Ureter (tissue), 1 donor: ENCODE measurements at regions not wholly inside any gene's neighbourhood (a gene's known extent, or its start where the extent isn't known, plus 50 kb on each side); places are given as distances from the start of the nearest gene placed in this dataset.
A peak's percentile ranks its signal among the peaks of the same experiment; 100 is the strongest.

ENCODE experiments used
- DNase-seq: peaks from one replicate; pipeline ENCODE4 v3.0.0-alpha.2; 2020; ENCODE audit warnings: low spot score
- donor health status: DM: yes; HTN: yes; CAD: no.

DNA sequence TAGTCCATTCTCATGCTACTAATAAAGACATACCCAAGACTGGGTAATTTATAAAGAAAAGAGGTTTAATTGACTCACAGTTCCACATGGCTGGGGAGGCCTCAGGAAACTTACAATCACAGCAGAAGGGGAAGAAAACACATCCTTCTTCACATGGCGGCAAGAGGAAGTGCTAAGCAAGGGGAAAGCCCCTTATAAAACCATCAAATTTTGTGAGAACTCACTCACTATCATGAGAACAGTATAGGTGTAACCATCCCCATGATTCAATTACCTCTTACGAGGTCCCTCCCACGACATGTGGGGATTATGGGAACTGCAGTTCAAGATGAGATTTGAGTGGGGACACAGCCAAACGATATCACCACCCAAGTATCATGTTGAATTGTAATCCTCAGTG, 52.7 kb upstream of the FOXO6 start:
- DNase-seq, result peak; percentile 13

DNA sequence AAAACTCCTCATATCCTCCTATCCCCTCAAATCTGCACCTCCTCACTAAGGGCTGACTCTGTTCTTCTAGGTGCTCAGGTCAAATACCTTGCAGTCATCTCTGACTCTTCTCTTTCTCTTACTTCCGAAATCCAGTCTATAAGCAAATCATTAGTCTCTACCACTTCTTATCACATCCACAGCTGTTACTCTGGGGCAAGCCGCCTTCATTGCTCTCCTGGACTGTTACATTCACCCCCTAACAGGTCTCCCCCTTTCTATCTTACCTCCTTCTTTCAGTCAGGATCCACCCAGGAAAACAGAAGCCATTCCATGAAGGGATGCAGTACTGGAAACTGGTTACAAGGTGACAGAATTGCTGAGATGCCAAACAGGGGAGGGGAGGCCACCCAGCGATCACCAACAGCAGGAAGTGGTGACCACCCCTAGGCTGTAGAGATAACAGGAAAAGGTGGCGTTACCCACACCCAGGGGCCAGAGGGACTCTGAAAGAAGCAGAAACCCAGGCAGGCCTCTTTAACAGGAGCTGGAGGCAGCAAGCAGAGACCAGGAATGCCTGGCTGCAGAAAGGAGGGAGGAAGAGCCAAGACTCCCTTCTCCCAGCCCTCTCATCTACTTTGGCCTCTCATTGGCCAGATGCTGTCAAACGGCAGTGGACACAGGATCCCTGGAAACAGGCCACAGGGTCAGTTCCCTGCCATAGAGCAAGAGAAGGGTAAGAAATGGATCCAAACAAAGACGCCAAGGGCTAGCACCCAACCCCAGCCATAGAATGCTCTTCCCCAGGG, 55.5 kb upstream of the FOXO6 start:
- DNase-seq, result peak; percentile 18

DNA sequence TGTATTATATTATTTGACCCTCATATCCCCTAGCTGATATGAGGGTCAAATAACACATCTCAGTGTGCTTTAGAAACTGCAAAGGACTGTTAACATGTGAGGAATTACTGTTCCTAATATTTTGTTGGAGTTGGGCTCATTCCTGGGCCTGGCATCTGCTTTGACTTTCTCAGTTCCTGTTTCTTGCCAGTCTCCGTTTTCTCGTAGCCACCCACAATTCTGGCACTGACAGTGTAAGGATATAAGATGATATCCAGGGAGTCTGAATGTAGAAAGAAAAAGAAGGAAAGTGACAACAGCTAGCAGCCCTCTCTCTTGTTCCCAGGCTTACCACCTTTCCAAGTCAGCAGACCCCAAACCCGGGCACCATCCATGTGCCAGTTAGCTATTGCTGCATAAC, 54.4 kb upstream of the SCMH1 start:
- no peak for DNase-seq

GRCh38 chr1:41294216-41294615, 52.1 kb upstream of the SCMH1 start:
- DNase-seq, result no peak

DNA sequence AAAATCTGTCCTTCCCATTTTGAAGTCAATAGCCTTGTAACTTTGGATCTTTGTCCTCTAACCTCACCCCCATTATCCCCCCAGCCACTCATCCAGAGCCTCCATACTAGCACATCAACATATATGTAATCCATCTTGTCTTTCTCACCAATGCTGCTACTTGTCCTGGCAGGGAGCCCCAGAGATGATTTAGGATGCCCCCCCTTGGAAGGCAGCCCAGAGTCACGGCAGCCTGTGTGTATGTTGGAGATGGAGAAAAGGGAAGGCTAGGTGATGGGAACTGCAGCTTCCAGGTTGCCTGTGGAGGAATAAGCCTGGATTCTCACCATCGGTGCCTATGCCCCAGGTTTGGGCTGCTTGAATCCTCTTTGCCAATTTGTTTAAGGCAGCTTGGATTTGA, 51.7 kb upstream of the SCMH1 start:
- DNase-seq, result no peak
